WERI-Rb-1 (cell line): ENCODE measurements at regions not wholly inside any gene's neighbourhood (a gene's known extent, or its start where the extent isn't known, plus 50 kb on each side); places are given as distances from the start of the nearest gene placed in this dataset.
"Not testable (repeated sequence)": the region's sequence is repeated elsewhere in the genome, so short reads cannot be mapped to it uniquely, and the experiment has no call there.

ENCODE experiments used
- DNase-seq: peaks from one replicate; pipeline ENCODE4 v3.0.0-alpha.2; 2020
- H3K27ac ChIP-seq: fragments of 250-450 bp; sonication (Bioruptor Pico); 2 replicates; pipeline ENCODE4 v1.5.1; 2020; ENCODE audit warnings: mild to moderate bottlenecking, moderate library complexity
- H3K27me3 ChIP-seq: fragments of 250-450 bp; sonication (Bioruptor Pico); 2 replicates; pipeline ENCODE4 v1.5.1; 2021; ENCODE audit warnings: mild to moderate bottlenecking, low read depth, moderate library complexity; ENCODE audit not compliant: insufficient read depth, severe bottlenecking
- H3K36me3 ChIP-seq: fragments of 250-450 bp; sonication (Bioruptor Pico); 2 replicates; pipeline ENCODE4 v1.5.1; 2020; ENCODE audit warnings: mild to moderate bottlenecking, moderate library complexity
- H3K4me3 ChIP-seq: 2 replicates; pipeline ENCODE4 v1.5.1; 2011; ENCODE audit warnings: low read depth, mild to moderate bottlenecking, control low read depth, low read length
- H3K9me3 ChIP-seq: fragments of 250-450 bp; sonication (Bioruptor Pico); 2 replicates; pipeline ENCODE4 v1.5.1; 2021; ENCODE audit warnings: mild to moderate bottlenecking, moderate library complexity; ENCODE audit not compliant: severe bottlenecking

DNA sequence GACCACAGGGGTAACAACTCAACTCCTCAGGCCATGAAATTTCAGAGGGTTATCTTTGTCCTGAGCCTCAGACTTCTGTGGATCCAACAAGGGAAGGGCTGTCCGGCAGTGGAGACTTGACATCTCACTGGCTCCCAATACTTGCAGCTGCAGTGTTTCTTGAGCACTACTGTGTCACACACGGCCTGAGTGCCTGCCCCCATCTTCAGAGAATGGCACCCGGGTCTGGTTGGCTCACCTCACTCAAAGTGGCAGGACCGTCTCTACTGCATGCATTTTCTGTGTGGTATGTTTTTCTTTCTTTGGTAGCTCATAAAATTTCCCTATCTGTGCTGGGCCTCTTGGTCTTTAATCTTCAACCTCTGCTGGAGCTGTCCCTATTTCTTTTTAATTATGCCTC is 193.2 kb upstream of the PLGLB2 start:
- not testable (repeated sequence) for DNase-seq, H3K9me3 ChIP-seq

DNA sequence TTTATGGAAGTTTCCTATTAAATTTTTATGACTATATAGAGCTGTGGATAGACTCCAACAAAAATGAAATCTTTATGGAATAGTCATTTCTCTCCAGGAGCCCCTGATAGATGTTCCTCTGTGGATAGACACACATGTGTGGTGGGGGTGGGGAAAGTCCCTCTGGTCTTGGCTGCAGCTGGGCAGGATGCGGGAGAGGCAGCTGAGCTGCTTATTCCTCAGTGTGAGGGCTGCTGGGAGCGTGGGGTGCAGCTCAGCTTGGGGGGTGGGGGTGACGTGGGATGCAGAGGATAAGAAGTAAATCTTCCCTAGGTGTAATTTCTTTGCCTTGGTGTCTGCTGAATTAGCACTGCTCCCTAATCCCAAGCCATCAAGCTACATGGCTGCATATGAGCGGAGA is 192.8 kb upstream of the PLGLB2 start:
- not testable (repeated sequence) for H3K27ac ChIP-seq, H3K4me3 ChIP-seq, H3K27me3 ChIP-seq, H3K36me3 ChIP-seq, H3K9me3 ChIP-seq, DNase-seq

More for the DNA sequence above, 193.2 kb upstream of the PLGLB2 start:
- H3K4me3 ChIP-seq, H3K36me3 ChIP-seq, H3K27me3 ChIP-seq, H3K27ac ChIP-seq: not testable (repeated sequence)

DNA sequence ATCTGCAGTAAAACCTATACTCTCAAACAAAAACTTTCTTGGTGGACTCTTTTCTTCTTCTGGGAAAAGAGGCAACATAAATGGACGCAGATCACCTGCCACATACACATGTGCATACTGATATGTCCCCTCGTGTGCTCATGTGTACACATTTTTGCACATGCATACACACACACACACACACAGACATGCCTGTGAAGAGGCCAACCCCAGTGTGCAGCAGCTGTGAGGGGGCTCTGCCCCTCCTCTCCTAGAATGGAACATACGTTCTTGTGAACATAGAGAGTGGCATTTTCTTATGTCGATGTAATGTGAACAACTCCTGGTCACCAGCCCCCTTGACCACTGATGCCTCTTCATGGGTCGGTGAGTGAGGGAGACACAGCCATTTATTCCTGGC is 188.9 kb upstream of the PLGLB2 start:
- DNase-seq, H3K9me3 ChIP-seq, H3K36me3 ChIP-seq, H3K27me3 ChIP-seq, H3K27ac ChIP-seq, H3K4me3 ChIP-seq: not testable (repeated sequence)

GRCh38 chr2:87559735-87560134 is 188.2 kb upstream of the PLGLB2 start:
- not testable (repeated sequence) for H3K36me3 ChIP-seq, H3K9me3 ChIP-seq, H3K4me3 ChIP-seq, DNase-seq, H3K27ac ChIP-seq, H3K27me3 ChIP-seq

DNA sequence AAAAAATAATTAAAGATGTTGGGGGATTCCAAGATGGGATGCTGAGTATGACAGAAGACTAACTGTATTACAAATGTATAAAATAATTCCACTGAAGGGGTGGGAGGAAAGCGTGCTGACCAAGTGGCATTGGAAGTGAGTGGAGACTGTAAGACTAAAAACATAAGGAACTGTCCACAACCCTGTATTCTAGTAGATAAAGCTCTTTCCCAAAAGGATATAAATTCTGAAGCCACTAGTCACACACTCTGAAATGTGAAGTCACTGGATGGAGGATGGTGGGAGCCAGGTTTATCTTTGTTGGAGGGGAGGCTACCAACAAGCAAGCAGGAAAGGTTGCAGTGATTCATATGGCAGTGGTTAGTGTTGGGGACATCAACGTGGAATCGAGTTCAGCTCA is 182.8 kb upstream of the PLGLB2 start:
- not testable (repeated sequence) for H3K27ac ChIP-seq, DNase-seq, H3K9me3 ChIP-seq, H3K27me3 ChIP-seq, H3K4me3 ChIP-seq, H3K36me3 ChIP-seq

DNA sequence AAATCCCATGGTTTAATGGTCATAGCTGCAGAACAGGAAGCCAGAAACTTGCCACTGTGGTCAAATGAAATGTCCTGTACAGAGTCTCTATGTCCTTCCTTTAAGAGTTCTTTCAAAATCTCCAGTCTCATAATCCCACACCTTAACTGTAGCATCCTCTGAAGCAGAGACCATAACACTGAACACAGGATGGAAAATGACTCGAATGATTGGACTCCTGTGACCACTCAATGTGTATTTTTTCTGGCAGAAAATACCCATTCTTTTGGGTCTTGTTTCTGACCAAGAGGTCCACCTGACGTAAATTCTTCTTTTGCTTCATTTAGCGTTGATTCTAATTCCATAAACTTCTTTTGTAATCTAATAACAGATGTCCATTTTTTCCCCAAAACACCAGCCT is 181.4 kb upstream of the PLGLB2 start:
- H3K4me3 ChIP-seq, H3K9me3 ChIP-seq, H3K36me3 ChIP-seq, H3K27ac ChIP-seq, DNase-seq, H3K27me3 ChIP-seq: not testable (repeated sequence)

GRCh38 chr2:87567093-87567492 is 180.8 kb upstream of the PLGLB2 start:
- H3K36me3 ChIP-seq, H3K9me3 ChIP-seq, H3K27ac ChIP-seq, H3K27me3 ChIP-seq, DNase-seq, H3K4me3 ChIP-seq: not testable (repeated sequence)

DNA sequence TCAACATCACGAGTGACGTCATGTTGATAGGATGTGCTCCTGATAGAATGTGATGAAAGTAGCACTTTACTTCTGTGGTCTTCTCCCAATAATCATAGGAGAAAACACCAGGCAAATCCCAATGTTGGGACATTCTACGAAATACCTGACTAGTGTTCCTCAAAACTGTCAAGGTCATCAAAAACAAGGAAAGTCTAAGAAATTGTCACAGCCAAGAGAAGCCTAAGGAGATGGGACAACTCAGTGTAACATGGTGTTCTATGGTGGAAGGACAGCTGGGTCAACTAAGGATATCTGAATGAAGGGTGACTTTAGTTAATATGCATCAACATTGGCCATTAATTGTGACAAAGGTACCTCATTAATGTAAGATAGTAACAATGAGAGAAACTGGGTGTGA is 180.0 kb upstream of the PLGLB2 start:
- H3K36me3 ChIP-seq, H3K4me3 ChIP-seq, H3K27me3 ChIP-seq, H3K27ac ChIP-seq, DNase-seq, H3K9me3 ChIP-seq: not testable (repeated sequence)

- not testable (repeated sequence) for H3K36me3 ChIP-seq, DNase-seq, H3K4me3 ChIP-seq, H3K9me3 ChIP-seq, H3K27ac ChIP-seq, H3K27me3 ChIP-seq
Measured at GRCh38 chr2:87568554-87569278, 179.2 kb upstream of the PLGLB2 start.

- DNase-seq, result not testable (repeated sequence)
Measured at GRCh38 chr2:87569689-87570397, 178.0 kb upstream of the PLGLB2 start.

DNA sequence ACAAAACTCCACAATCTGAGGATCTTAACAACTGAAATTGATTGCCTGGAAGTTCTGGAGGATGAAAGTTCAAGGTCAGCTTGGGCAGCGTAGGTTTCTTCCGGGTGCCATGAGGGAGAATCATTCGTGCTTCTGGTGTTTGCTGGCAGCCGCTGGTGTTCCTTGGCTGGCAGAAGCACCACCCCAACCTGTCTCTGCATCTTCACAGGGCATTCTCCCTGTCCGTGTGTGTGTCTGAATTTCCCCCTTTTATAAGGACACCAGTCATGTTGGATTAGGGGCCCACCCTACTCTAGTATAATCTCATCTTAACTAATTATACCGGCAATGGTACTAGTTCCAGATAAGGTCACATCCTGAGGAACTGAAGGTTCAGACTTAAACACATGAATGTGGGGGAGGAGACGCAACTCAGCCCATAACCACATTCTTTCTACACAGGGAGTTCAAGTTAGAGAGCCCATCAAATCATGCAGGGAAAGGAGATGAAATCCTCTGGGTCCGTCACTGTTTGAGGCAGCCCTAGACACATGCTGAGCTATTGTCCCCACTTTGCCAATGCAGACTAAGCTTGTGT is 175.9 kb upstream of the PLGLB2 start:
- H3K4me3 ChIP-seq, H3K36me3 ChIP-seq, H3K27me3 ChIP-seq, H3K27ac ChIP-seq, H3K9me3 ChIP-seq, DNase-seq: not testable (repeated sequence)

More at GRCh38 chr2:87569689-87570397, 178.0 kb upstream of the PLGLB2 start:
- H3K27me3 ChIP-seq, H3K4me3 ChIP-seq, H3K36me3 ChIP-seq, H3K27ac ChIP-seq, H3K9me3 ChIP-seq: not testable (repeated sequence)

GRCh38 chr2:87572906-87573305 is 175.0 kb upstream of the PLGLB2 start:
- not testable (repeated sequence) for DNase-seq, H3K27ac ChIP-seq, H3K36me3 ChIP-seq, H3K27me3 ChIP-seq, H3K4me3 ChIP-seq, H3K9me3 ChIP-seq

GRCh38 chr2:87573386-87574192 is 174.3 kb upstream of the PLGLB2 start:
- not testable (repeated sequence) for H3K4me3 ChIP-seq, H3K27ac ChIP-seq, DNase-seq

More at GRCh38 chr2:87573386-87574192, 174.3 kb upstream of the PLGLB2 start:
- H3K27me3 ChIP-seq, H3K36me3 ChIP-seq, H3K9me3 ChIP-seq: not testable (repeated sequence)
